HG02571 (cell line): ENCODE measurements at regions not wholly inside any gene's neighbourhood (a gene's known extent, or its start where the extent isn't known, plus 50 kb on each side); places are given as distances from the start of the nearest gene placed in this dataset.

Experiments
- ATAC-seq: cut with Tn5 transposase; IDR thresholded peaks from one replicate; pipeline ENCODE4 v1.9.1; 2021; ENCODE audit warnings: mild to moderate bottlenecking, moderate library complexity; ENCODE audit not compliant: unreplicated experiment

DNA sequence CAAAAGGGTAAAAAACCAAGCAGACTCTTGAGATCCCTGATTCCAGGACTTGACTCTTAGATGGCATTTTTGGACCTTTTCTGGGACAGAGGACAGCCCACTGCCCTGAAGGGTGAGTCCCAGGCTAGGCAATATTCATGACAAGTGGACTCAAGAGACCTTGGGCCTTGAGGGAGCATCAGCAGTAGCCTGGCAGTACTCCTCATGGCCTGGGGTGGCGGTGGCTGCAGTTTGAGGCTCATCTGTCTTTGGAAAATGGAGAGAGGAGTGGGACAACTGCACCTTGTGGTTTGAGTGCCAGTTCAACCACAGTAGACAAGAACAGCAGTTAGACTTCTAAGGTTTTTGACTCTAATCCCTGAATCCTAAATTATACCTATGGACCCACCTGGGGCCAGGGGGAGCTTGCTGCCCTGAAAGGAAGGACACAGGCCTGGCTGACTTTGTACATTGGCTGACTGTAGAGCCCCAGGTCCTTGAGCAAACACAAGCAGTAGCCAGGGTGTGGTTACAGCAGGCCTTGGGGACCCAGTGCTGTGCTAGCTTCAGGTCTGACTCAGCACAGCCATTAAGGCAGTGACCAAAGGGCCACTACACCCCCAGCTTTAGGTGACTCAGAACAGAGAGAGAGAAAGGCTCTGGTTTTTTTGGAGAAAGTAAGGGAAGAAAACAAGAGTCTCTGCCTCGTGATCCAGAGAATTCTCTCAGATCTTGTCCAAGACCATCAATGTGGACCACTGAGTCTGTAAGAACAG, 1023.2 kb downstream of the KCNT2 start:
- ATAC-seq, result no peak

DNA sequence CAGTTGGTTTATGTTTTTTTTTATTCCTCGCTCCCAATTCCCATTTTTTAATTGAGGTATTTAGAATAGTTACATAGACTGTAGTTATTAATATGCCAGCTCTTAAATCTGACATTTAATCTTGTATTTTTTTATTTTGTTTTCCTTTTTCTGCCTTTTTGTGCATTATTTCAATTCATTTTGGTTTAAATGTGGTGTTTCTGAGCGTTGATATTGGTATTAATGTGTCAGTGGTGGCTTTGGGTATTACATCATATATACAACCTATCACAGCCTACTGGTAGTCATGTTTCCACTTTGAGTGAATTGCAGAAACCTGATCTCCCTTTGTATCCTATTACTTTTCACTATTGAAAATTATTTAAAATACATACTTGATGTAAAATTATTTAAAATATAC, 1027.3 kb downstream of the KCNT2 start:
- no peak for ATAC-seq

DNA sequence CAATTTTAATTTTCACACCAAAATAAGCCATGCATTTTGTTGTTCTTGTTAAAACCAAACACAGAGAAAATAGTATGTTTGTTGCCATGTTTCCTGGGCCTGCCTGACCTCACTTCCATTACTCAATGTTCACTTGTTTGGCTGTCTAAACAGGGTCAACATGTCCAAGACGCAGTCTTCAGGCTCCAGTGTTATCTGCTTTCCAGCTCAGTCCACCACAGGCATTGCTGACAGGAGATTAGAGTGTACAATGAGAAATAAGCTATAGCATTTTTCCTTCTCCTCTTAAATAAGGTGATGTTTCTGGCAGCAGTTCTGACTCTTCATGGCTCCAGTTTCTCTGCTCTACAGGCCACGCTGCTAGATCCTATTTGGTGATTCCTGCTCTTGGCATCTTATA, 1030.5 kb downstream of the KCNT2 start:
- ATAC-seq, result no peak

DNA sequence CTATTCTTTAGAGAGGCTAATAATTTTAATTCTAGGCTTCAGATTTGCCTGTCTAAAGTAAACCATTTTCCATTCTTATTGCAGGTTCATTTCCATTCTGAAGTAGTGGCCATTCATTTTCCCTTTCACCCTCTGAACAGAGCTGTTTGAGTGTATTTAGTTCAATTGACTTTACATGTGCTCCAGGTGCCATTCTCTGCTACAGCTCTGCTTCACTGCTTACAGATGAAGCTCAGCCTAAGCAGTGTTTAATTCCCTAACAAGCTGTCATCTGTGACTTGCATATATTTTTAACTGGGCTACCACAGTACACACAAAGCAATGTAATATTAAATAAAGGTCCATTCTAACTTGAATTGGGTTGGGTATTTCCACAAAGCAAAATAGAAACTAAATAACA, 1031.6 kb downstream of the KCNT2 start:
- no peak for ATAC-seq

DNA sequence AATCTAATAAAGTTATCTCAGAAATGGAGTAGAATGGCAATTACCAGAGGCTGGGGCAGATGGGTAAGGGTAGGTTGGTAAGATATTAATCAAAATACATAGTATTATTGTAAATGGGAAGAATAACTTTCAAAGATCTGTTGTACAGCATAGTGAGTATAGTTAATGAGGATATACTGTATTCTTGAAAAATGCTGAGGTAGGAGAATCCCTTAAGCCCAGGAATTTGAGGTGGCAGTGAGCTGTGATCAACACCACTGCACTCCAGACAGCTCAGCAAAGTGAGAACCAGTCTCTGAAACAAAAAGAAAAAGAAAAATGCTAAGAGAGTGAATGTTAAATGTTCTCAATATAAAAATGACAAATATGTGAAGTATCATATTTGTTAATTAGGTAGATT, 1033.7 kb downstream of the KCNT2 start:
- no peak for ATAC-seq

DNA sequence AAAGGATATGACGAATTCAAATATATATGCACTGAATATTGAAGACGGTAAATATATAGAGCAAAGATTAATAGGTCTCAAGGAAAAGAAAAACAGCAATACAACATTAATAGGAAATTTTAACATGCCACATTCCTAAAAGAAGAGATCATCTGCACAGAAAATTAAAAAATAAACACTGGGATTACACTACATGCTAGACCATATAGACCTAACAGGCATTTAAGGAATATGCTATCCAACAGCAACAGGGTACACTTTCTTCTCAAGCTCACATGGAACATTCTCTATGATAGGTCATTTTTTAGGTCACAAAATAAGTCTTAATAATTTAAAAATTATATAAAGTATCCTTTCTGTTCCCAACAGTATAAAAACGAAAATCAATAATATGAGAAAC, 1038.3 kb downstream of the KCNT2 start:
- ATAC-seq, result no peak

DNA sequence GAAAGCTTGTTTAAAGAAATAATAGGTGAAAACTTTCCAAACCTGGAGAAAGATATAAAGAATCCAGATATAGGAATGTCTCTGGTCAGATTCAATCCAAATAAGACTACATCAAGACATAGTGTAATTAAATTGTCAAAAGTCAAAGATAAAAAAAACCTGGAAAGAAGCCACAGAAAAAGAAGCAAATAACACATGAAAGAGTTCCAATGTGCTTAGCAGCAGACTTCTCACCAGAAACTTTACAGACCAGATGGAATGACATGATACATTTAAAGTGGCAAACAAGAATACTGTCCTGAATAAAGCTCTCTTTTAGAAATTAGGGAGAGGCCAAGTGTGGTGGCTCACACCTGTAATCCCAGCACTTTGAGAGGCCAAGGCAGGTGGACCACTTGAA, 1039.9 kb downstream of the KCNT2 start:
- no peak for ATAC-seq

DNA sequence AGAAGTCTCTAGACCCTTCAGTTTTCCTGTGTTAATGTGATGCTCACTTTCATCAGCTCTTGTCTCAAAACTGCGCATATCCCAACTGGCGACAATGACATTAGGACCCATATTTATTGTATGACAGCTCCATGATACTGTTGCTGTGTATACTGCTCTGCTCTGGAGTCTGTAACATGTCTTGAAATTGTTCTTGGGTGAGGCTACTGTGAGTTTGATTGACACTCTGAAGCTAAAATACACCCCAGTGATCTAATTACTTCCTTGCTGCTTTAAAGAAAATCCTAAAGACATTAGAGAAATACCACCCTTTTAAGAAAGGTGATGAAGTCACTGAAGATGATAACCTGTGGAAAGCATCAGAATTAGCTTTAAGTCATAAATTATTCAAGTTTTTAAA, 1046.2 kb downstream of the KCNT2 start:
- ATAC-seq, result no peak

DNA sequence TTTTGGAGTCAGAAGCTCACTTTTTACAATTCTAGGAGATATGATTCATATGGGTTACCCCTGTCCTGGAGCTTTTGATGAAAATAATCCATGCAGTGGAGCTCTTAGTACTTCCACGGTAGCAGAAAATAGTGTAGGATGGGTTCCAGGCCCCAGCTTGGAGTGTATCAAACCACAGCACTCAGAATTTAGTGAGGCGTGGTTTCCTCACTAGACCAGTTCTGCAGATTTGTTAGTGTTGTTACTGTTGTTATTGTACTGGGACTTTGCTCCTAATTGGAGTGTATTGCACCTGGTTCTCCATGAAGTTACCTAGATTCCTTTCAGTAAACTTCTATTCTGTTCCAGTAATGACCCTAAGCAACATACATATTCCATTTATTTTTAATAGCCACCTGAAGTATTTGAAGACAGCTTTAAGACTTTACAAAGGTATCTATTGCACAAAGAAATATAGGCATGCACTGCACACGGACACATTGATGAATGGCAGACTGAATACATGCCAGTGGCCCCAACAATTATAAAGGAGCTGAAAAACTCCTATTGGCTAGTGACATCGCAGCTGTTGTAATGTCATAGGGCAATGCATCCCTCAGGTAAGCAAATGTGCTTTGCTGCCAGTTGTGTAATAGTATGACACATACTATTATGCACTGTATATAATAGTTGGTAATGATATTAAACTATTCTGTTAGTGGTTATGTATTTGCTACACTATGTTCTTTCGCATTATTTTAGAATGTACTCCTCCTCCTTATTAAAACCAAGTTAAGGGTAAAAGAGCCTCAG, 1058.0 kb downstream of the KCNT2 start:
- ATAC-seq, result no peak

DNA sequence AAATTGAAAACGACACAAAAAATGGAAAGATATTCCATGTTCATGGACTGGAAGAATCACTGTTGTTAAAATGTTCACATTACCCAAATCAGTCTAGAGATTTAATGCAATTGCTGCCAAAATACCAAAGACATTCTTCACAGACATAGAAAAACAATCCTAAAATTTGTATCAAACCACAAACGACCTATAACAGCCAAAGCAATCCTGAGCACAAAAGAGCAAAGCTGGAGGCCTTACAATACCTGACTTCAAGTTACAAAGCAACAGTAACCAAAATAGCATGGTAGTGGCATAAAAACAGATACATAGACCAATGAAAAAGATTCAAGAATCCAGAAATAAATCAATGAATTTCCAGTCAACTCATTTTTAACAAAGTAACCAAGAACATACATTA, 1077.3 kb downstream of the KCNT2 start:
- ATAC-seq, result no peak

DNA sequence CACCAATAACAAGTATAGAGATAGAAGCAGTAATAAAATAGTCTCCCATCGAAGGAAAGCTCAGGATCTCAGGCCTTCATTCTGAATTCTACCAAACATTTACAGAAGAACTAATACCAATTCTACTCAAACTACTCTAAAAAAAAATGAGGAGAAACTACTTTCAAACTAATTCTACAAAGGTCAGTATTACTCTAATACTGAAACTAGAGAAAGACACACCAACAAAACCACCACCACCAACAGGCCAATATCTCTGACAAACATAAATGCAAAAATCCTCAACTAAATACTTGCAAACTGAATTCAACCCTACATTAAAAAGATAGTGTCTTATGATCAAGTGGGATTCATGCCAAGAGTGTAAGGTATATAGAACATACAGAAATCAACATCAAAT, 1078.4 kb downstream of the KCNT2 start:
- no peak for ATAC-seq

DNA sequence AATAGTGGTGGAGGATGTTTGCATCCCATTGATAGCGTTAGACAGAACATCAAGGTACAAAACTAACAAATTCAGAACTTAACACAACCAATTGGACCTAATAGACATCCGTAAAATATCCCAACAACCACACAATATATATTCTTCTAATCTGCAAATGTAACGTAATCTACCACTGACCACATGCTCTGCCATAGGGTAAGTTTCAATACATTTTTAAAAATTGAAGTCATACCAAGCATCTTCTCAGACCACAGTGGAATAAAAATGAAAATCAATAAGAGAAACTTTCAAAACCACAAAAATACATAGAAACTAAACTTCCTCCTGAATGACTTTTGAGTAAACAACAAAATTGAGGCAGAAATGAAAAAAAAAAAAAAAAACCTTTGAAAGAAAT, 1087.5 kb downstream of the KCNT2 start:
- ATAC-seq, result no peak

DNA sequence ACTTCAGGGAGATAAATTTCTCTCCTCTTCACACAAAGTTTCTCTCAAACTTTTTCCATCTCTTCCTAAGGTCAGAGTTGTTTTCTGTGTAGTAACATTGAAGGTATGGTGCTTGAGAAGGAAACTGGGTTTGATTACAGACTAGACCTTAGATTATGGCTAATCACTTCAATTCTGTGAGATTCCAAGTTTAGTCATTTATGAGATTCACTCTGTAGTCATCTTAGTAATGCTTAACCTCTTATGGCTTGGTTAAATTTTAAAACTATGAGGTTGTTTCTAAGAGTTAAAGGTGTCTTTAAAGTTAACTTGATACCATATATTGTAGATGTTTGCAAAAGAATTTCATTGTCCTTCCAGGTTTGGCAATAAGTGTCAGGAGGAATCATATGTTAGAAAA, 1092.2 kb downstream of the KCNT2 start:
- no peak for ATAC-seq

DNA sequence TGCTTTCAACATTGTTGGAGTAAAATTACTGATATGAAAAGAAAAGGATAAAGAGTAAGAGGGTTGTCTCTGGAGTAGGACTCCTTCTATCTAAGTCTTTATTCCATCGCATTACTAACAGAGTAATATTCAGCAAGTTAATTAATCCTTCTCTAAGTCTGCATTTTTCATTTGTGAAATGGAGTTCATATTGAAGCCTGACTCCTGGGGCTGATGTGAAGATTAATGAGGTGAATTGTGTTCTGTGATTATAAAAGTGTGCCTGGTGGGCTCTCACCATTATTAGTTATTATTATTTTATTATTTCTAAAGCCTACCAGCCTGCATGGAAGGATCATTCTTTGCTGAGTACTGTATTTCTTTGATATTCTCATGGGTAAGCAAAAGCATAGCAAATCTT, 1096.7 kb downstream of the KCNT2 start:
- no peak for ATAC-seq

DNA sequence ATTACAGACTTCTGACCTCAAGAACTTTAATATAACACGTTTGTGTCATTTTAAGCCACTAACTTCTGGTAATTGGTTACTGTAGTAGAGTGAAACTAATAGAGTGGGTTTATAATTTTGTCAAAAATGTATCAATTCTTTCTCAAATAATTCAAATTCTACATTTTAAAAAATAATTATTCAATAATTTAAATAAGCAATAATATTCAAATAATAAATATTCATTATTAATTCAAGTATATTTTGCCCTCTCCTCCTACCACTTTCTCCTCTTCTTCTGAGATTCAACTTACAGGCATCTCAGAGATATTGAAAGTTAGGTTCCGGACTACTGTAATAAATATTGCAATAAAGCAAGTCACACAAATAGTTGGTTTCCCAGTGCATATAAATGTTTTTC, 1107.1 kb downstream of the KCNT2 start:
- no peak for ATAC-seq

DNA sequence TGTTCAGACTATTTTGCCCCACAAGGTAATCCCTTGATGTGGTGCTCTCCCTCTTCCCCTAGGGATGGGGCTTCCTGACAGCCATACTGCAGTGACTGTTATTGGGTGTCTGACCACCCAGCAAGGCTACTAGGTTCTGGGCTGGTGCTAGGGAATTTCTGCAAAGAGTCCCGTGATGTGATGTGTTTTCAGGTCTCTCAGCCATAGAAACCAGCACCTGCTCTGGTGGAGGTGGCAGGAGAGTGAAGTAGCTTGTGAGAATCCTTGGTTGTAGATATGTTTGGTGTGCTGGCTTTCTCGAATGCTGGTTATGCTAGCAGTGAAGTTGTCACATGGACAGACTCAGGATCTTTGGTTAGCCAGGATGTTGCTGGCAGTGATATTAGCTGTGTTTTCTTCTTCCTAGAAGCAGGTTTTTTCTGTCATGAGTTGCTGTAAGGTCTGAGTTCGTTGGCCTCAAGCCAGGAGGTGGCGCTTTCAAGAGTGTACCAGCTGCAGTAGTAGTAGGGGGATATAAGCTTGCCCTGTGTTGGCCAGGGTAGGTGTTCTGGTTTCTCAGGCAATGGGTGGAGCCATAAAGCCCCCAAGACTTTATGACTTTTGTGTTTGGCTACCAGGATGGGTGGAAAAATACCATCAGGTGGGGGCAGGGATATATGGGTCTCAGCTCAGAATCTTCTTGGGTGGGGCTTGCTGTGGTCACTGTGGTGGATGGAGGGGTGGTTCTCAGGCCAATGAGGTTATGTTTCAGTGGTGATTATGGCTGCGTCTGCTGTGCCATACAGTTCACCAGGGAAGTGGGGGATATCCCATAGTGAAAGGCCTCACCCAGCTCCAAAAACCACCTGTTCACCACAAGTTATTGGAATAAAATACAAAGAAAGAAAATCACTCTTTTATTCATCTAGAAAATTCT, 1112.3 kb downstream of the KCNT2 start:
- no peak for ATAC-seq

DNA sequence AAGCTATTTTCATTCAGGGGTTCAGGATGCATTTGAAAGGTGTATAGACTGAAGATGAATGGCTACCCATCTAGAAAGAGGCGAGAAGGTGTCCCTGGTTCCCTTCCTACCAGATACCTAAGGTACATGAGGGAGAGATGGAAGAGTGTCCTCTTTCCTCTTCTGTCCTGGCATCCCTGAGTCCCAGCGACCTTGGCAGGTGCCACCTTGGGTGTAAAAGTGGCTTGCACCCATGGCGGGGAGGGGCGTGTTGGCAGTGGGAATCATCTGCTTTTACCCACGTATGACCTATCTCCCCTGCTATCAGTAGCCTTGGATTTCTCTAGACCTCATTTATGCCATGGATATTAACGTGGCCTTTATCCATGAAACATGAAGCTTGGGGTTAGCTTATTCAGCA, 1126.1 kb downstream of the KCNT2 start:
- no peak for ATAC-seq

DNA sequence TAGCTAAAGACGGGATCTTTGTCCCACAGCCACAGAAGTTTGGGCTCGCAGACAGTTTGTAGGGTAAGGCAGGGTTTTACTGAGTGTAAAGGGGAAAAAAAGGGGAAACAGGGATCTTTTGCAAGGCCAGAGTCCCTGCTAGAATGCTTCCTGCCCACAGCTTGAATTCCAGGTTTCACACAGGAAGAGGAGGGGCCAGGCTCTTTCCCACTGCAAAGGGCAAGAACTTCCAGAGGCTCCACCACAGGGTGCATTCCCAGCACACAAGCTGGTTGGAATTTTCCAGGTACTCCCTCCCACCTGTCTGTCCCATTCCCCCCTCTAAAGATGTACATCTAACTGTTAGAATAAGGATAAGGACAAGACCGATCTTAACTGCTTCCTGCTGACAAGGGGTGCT, 1126.9 kb downstream of the KCNT2 start:
- no peak for ATAC-seq

DNA sequence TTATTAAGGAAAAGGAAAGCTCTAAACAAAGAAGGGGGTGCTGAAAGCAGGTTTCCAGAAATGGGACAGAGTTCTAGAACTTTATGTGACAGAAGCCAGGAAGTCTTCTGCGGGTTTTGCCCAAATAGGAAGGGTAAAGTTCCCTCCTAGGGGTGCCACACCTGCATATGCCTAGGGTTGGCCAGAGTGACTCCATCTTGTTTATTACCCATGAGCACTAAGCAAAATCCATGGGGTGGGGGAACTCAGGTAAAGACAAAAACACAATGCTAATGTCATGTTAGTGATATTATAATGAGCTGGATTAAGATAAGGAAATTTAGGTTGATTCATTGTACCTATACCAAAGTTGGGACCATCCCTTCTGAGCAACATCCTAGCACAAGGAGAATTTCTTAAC, 1132.7 kb downstream of the KCNT2 start:
- ATAC-seq, result no peak

DNA sequence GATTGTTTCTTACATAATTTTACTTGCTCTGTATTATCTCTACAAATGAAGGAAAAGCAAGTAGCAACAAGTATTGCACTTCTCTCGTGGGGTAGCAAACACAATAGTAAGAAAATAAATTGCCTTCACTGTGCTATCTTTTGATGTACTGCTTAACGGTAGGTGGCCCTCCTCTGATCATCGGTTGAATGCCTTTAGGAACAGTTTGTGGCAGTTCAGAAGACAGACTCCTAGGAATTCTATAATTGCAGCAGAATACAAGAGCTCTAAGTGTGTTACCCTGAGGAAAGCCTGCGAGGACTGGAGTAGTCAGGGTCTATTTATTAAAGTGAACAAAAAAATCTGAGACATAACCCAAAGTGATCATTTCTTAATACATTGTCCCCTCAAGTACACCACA, 1135.9 kb downstream of the KCNT2 start:
- no peak for ATAC-seq

DNA sequence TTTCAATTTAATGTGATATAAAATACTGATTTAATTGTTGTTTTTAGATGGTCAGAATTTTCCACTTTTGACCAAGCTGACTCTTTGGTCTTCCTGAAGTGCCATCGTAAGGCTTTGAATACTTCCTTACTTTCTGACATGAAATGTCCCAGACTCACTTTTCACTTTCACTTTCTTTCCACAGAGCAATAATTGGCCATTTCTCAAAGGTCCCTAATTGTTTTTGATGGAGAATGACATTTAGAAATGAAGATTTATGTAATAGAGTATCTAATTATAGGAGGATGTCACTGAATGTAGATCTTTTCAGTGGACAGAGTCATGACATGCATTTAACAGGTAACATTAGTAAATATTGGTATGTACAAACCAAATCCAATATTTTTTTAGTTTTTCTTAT, 1141.6 kb downstream of the KCNT2 start:
- ATAC-seq, result no peak

DNA sequence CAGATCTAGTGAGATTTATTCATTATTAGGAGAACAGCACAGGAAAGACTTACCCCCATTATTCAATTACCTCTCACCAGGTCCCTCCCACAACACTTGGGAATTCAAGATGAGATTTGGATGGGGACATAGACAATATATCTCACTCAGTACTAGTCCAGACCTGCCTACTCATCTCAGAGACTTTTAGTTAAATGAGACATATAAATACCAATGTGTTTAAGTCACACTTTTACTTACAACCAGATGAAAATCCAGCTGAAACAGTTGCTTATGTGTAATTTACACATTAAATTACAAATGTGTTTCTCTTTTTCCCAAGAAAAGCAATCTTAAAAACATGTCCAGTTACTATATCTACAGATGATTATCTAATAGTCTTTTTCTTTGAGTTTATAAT, 1145.6 kb downstream of the KCNT2 start:
- no peak for ATAC-seq
